Kidney capillary endothelial cell (primary cell): ENCODE measurements at regions not wholly inside any gene's neighbourhood (a gene's known extent, or its start where the extent isn't known, plus 50 kb on each side); places are given as distances from the start of the nearest gene placed in this dataset.

Experiments
- DNase-seq: peaks from one replicate; pipeline ENCODE4 v3.0.0-alpha.2; 2018; ENCODE audit warnings: low spot score

DNA sequence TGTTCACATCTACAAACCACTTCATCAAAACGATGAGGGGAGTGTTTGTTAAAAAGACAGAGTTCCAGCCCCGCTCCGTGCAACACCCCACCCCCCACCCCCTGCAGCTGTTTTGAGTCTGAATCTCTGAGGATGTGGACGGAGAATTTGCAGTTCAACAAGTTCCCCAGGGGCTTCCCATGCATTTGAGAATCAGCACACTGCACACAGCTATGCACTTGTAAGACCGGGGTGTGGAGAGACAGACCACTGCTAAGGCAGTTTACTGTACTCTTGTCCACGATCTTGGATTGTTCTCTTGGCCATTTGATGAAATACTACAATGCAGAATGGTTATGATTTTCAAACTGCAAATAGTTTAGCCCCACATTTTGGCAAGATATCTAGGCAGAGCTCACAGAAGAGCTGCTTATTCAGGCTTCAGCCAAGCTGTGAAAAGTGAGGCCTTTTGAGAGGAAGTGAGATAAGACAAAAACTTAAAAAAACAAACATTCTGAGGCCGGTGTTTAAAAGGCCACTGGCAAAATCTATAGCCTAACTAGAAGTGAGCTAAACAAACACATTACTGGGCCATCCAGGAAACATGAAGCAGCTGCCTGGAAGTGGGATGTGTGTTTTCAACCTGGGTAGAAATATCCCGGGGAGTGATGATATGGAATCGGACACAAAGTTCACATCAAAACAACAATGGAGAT is 308.2 kb upstream of the ADAMTS9 start:
- DNase-seq: peak; percentile 45

DNA sequence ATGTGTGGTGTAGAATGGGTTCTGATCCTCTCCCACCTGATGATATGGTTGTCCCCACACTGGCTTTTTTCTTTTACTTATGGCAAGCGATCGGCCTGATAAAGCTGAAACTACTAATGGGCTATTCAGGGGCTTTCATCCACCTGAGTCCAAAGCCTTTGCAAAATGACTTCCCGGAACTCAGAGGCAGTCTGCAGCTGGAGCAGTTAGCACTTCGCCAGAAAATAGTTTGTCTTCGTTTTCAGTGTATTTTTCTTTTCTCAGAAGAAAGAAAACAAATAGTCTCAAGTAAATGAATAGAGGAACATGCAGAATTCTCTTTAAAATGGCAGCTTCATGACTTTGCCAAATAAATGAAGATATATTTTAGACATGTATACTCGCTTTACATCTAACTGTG is 306.0 kb upstream of the ADAMTS9 start:
- DNase-seq: no peak

DNA sequence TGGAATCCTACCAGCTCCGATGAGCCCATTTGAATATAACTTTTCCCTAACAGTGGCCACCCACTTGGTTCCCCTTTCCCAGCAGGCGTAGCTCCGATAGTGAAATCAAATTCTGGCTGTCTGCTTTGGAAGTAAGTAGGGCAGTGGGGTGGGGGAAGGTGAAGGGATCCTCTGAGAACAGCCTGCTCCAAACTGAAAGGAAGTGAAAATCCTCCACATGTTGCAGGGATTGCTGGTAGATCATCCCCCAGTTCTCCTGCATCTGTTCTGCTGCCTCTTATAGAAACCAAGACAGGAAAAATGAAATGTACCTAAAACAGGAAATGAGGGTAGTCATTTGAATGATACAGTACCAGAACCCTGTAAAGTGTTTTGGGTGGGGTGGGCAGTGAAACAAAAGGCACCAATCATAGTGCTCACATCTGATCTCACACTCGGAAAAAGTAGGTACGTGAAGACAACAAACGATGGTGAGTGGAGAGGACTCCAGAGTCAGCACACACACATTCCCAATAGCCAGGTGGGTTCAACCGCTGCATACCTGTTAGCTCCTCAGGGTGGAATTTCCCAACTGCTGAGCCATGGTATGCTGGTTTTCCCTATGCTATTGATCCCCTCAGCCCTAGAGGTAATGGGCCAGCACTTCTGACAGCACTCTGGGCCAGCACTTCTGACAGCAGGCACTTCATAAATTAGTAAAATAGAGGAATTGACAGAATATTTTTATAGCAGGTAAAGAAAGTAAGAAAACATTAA is 304.9 kb upstream of the ADAMTS9 start:
- no peak for DNase-seq

DNA sequence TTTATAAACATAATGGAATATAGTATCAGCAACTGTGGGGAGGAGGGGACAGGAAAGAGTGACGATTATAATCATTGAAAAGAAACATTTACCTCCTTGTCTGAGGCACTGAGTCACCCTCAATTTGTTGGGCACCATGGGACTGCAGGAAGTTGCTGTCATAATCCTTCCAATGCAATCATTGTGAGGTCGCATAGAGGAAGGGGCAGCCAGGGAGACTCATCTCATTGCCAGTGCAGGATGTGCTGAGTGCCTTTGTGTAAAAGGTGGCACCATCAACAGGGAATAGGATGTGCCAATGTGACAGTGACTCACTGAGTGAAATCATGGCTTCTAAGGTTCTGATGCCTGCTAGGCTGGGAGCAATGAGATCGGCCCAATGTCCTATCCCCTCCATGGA is 300.4 kb upstream of the ADAMTS9 start:
- DNase-seq: peak; percentile 99

DNA sequence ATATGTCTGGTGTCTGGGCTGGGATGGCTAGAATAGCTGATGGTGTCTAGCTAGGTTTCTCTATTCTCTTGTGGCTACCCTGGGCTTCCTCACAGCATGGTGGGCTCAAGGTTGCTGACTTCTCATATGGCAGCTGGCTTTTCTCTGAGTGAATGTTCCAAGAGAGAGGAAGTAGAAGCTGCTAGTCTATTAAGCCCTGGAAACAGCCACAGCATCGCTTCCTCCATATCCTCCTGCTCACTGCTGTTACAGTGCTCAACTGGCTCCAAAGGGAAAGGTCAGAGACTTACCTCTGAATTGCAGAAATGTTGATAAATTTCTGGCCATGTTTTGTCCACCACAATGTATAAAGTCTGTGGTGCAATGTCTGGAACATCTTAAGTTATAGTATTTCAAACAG is 299.9 kb upstream of the ADAMTS9 start:
- peak; percentile 59 for DNase-seq

DNA sequence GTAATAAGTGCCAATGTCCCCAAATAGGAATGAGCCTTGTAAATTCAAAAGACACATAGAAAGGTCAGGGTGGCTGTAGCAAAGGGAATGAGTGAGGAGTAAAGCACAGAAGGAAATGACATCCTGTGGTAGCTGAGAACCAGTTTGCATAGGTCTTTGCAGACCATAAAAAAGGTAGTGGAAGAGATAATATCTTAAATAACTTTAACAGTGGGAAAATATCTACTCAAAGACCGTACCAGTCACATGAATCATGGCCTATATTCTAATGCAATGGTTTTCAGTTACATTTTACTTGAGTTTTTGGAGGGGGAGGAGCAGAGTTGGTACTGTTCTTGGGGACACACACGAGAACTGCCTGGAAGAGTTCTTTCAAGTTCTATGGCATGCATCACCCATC is 297.3 kb upstream of the ADAMTS9 start:
- no peak for DNase-seq

DNA sequence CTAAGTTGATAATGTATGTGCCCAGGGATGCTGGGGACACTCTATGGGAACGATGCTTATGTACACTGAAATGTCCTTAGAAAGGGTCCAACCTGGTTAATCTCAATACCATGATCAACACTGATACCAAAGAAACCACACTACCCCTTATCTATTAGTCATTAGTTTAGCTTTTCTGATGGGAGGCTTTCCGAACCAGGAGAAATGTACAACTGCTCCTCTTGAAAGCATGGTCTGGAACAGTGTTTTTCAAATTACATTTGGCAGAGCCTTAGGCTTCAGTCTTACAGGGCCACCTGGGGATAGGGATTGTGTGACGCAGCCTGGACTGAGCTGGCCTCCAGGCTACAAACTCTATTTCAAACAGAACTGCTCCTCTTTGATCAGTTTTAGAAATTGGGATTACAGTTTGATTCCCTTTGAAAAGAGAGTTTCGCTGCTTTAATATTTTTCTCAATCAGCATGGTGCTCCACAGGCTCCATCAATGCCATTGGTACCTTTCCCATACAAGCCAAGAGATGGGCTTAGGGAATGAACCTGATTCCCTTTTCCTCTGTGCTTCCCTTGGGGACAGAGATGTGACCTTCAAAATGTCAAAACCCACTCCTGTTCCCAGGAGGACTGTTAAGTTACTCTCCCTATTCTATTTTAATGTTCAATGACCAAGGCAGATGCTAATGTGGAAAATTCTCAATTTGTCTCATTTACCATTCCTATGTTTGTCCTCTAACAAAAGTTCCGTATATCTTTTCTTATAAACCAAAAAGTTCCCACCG is 296.0 kb upstream of the ADAMTS9 start:
- no peak for DNase-seq

DNA sequence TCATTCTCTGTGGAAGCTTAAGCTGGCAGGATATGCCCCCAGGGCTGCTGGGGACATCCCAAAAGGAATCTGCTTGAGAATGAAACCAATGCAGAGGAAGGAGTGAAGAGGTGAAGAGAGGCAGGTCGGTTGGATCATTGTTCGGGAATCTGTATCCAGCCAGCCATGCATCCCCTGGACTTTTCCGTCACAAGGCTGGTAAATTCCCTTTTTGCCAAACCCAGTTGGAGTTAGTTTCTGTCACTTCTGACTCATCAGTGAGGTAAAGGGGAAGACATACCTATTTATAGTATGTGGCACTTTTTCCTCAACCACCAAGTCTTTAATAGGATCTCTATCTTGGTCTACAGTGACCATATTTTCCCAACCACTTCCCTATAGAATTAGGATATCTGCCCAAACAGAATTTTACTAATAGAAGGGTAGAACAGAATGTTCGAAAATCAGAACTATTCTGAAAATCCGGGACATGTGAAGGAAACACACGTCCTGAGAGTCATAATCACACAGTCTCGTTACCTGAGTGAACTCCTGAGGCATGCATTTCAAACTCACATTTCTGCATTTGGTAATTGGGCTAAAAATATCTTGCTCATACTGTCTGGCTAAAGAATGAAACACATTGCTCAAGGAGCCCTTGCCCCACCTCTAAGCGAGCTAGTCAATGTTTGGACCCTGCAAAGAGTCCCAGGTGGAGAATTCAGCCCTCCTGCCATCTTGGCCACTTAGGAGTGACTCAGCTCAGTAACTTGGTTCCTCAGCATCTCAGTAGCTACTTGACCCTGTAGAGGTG is 289.7 kb upstream of the ADAMTS9 start:
- DNase-seq: no peak

DNA sequence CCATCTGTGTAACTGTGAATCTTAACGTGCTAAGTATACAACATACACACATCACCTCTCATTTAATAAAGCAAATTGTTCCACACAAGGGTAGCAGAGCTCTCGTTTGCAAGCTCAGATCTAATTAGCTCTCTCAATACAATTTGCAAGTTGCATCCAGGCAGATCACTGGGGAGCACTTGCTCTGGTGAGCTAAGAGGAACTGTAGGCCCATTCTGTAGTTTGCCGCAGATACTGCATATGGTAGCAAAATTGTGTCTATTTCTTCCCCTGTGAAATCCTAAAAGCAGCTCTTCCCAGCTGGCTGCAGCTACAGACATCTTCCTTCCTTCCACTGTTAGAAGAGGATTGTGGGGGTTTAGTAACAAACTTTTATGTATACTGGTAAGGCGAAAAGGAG is 288.7 kb upstream of the ADAMTS9 start:
- DNase-seq: no peak

DNA sequence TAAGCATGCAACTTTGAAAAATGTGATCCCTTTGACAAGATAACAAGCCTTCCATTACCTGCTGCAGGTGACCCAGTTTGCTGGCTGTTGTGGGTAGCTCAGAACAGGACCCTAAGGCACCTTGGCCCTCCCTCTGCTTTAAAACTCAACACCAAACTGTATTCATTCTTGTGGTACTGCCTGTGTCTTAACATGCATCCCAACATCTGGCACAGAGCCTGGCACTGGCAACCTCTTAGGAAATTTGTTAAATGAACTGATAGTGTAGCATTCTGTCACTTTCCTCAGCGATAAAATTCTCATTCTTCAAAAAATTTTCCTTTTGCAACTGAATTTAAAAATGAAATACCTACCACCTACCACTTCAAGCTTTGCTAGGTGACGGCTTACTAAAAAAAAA is 287.3 kb upstream of the ADAMTS9 start:
- DNase-seq: no peak

DNA sequence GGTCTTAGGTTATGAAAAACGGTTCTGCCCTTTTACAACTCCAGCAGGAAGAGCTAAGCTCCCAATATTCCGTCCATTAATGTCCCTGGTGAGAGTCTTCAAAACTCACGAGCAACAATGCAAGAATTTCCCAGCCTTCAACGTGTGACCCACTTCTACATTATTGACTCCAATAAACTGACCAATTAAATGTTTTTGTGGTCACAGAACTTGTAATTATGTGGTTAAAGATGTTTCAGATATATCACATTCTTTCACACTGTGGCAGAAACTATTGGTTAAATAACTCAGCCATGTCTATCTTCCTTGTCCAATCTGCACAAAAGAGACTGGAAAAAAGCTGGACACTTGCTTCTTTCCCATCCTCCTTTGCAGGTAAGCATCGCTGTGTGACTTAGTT is 286.6 kb upstream of the ADAMTS9 start:
- DNase-seq: no peak

DNA sequence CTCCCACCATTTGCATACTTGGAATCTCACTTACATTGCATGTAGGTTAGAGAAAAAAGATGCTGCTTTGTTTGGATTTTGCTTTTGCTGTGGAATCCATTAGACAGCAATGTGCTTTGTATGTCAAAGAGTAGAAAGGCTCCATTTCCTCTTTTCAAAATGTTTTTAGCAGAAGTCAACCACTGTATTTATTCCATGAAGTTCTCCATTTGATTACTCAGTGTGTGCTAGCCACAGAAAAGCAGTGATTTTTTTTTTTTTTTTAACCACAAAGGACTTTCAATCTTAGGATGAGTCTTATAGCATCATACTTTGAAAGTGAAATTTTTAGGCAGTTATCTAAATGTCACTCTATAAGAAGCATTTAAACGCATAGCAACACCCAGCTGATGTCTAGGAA is 285.0 kb upstream of the ADAMTS9 start:
- no peak for DNase-seq

DNA sequence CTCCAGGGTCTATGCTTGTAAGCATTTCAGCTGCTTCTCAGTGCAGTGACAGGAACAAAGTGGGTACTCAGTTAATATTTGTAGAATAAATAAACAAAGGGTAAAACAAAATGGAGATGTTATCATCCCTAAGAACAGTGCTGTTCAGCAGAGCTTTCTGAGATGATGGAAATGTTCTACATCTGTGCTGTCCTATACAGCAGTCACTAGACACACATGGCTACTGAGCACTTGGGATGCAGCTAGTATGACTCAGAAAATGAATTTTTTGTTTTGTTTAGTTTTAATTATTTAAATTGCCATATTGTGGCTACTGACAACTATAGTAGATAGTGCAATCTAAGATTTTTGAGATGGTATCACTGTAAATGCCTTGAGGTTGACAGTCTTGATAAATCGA is 283.8 kb upstream of the ADAMTS9 start:
- DNase-seq: no peak

DNA sequence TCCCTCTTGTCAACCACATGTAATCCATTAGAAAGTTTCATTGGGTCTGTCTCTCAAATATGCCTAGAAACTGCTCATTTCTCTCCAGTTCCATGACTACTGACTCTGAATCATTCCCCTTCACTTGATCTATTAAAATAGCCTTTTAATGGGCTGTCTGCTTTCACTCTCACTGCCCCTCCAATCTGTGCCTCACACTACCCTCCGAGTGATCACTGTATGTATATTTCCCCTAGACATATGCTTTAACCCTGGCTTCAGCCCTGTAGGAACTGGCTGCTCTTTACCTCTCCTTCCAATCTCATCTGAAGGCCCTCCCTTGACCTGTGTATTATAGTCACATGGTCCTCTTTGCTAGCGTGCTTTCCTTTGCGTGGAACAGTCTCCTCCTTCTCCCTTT is 282.8 kb upstream of the ADAMTS9 start:
- DNase-seq: no peak

DNA sequence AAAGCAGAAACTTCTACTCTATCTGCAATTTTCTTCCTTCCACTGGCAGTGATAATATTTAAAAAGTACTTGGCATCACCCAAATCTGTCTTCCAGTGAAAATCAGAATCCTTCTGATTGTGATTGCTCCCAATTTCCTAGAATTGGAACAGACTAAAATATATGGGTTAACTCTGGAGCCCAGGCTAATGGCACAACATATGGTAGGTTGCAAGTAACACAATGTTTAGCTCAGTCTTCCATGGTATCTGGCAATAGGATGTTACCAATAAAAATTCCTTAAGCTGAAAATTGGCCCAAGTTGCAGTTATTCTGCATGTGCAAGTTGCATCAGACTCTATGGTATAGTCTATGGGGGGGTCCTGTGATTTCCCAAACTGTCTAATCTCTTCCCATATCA is 273.5 kb upstream of the ADAMTS9 start:
- DNase-seq: no peak

DNA sequence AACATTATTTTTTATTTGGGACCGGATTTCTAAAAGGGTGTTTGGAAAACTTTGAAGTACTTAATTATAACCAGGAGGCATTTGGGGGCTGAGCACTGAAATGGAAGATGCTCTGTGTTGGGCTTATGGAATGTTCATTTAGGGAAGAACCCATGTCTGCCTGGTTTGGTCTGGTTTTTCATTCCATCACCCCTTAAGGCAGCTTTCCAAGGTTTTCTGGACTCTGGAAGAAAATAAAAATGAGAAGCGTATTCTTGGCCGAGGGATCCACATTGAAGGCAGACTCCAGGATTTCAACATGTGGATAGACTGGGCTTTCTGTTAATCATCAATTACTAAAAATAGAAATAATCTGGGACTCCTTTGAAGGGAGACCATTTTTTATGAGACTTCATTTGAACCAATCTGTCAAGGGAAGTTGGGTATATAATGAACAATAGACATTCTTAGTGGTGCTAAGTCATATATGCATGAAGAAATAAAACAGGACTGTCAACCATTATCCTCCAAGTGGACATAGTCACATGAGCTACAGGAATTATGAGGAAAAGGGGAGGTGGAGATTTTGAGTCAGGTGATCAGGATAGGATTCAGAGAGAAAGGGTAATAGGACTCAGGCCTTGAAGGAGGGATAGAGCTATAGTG is 270.5 kb upstream of the ADAMTS9 start:
- no peak for DNase-seq

DNA sequence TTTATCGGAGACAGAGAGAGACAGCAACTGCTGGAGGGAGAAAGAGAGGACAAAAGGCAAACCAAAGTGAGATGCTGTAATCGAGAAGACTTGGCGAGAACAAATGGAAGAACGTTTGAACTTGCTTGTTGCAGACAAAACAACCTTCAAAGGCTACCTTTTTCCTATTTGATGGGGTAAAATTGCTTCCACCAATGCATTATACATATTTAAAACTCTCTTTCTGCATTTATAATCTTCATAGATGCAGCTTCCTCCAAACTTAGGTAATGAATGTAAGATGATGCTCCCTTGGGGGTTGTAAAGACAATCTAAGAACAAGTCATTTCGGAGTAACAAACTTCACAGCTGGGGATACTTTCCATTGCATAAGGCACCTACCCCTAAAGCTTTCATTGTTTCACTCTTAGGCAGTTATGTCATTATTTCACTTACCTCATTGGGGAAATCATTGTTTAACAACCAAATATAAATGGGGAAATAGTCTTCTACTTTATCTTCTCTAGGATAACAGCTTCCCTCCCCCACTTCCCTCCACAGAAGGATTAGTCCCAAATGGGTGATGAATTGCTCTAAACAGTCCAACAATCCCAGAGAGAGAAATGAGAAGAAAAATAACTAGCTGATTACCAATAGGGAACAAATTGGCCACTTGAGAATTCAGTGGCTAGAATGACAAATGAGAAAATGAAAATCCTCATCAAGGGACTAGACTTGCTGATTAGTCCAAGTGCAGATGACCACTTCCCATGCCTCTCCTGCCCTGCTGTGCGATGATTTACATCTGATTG is 269.8 kb upstream of the ADAMTS9 start:
- DNase-seq: no peak

DNA sequence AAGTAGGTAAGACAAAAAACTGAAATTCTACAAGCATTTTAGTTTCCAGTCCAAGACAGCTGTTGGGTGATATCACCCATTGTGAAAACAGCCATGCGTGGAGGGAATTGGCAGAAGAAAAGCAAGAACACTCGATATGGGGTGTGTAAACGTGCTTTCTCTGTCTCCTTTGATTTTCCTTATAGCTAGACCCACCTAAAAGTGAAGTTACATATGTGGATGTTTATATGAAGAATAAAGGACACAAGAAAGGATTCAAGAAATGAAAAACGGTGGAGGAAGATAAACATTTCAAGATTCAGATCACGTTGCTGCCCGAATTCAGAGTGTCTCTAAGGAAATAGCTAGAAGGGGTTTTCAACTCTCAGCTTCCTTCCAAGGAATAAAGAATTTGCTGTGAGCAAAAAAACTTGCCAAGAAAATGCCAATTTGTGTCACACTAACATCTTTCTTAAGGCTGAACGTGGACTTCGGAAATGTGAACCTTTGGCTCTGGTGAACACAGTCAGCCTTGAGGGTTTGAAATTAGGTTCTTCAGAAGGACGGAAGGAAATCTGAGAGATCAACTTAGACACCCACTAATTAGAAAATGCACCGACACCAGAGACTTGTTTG is 269.0 kb upstream of the ADAMTS9 start:
- no peak for DNase-seq

DNA sequence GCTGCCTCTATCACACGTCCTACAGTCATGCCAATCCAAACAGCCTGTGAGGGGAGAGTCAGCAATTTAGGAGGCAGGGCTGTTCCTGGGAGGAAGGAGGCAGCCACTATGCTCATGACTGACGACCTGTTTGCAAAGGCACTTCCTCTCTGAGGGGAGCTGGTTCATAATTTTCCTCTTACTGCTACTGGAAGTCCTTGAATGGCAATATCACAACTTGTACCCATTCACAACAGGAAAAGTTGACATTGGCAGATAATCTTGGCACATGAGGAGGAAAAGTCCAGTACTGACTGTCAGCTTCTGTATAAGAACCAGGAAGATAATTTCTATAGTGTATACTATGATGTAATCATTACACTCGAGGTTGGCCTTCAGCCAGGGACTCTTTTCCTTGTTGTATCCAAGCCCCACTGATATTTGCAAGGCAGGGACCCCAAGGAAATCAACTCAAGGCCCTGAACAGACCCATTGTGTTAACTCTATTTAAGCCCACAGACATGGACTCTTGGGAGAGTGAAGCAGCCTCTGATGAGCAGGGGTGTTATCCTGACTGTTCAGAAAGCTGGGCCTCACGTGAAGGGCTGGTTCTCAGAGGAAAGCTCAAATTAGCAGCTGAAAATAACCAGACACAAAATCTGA is 267.3 kb upstream of the ADAMTS9 start:
- DNase-seq: peak; percentile 60

DNA sequence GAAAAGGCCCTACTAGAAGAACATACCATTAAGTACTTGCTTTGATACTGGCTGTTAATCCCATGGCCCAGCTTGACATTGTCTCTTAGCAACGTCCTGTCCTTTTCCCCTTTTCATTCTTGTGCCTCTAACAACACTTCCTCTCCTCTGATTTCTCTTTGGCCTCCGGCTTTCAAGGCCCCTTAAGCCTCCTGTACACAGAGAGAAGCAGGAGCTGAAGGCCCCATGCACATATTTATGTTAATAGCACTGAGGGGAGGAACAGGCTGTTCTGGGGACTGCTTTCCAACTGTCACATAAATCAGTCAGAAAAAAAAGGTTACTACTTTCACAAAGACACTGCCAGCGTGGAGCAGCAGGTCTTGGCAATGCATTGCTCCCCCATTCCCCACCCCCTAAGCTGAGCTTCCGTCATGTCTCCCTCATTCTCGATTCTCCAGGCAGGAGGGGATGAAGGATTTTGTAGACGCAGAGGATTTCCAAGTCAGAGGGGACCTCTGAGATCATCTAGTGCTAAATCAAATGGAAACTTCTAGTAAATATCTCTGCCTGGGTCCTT is 257.4 kb upstream of the ADAMTS9 start:
- DNase-seq: no peak
